ENCODE measurements at regions not wholly inside any gene's neighbourhood (a gene's known extent, or its start where the extent isn't known, plus 50 kb on each side); places are given as distances from the start of the nearest gene placed in this dataset.
"Not testable (repeated sequence)": the region's sequence is repeated elsewhere in the genome, so short reads cannot be mapped to it uniquely, and the experiment has no call there.

GRCh38 chr4:66023061-66023460 is 352.8 kb upstream of the EPHA5 start:
- no peak for DNase-seq (ENCODE audit: low spot score)

- DNase-seq (ENCODE audit: low spot score): no peak
Measured at GRCh38 chr4:66017671-66018070, 347.4 kb upstream of the EPHA5 start.

- no peak for DNase-seq (ENCODE audit: low spot score)
Measured at GRCh38 chr4:66016240-66016639, 346.0 kb upstream of the EPHA5 start.

- no peak for DNase-seq (ENCODE audit: low spot score)
Measured at GRCh38 chr4:66014146-66014765, 344.0 kb upstream of the EPHA5 start.

- no peak for DNase-seq (ENCODE audit: low spot score)
Measured at GRCh38 chr4:66000510-66001117, 330.3 kb upstream of the EPHA5 start.

- DNase-seq (ENCODE audit: low spot score): no peak
Measured at GRCh38 chr4:65999518-65999871, 329.2 kb upstream of the EPHA5 start.

GRCh38 chr4:65998807-65999517 is 328.7 kb upstream of the EPHA5 start:
- not testable (repeated sequence) for DNase-seq (ENCODE audit: low spot score)

GRCh38 chr4:65983061-65983460 is 312.8 kb upstream of the EPHA5 start:
- DNase-seq (ENCODE audit: low spot score): no peak

GRCh38 chr4:65976287-65976686 is 306.0 kb upstream of the EPHA5 start:
- DNase-seq (ENCODE audit: low spot score): no peak

- DNase-seq (ENCODE audit: low spot score): no peak
Measured at GRCh38 chr4:65973186-65973585, 302.9 kb upstream of the EPHA5 start.

- DNase-seq (ENCODE audit: low spot score): no peak
Measured at GRCh38 chr4:65971686-65972085, 301.4 kb upstream of the EPHA5 start.

GRCh38 chr4:65968831-65969558 is 298.7 kb upstream of the EPHA5 start:
- no peak for DNase-seq (ENCODE audit: low spot score)

- no peak for DNase-seq (ENCODE audit: low spot score)
Measured at GRCh38 chr4:65960751-65961150, 290.5 kb upstream of the EPHA5 start.

GRCh38 chr4:65954416-65954815 is 284.1 kb upstream of the EPHA5 start:
- no peak for DNase-seq (ENCODE audit: low spot score)

GRCh38 chr4:65951177-65951576 is 280.9 kb upstream of the EPHA5 start:
- DNase-seq (ENCODE audit: low spot score): no peak

GRCh38 chr4:65943076-65943475 is 272.8 kb upstream of the EPHA5 start:
- DNase-seq (ENCODE audit: low spot score): no peak

- no peak for DNase-seq (ENCODE audit: low spot score)
Measured at GRCh38 chr4:65924843-65925242, 254.6 kb upstream of the EPHA5 start.

GRCh38 chr4:65923616-65924015 is 253.3 kb upstream of the EPHA5 start:
- DNase-seq (ENCODE audit: low spot score): no peak

GRCh38 chr4:65921180-65921579 is 250.9 kb upstream of the EPHA5 start:
- no peak for DNase-seq (ENCODE audit: low spot score)

GRCh38 chr4:65918872-65919271 is 248.6 kb upstream of the EPHA5 start:
- no peak for DNase-seq (ENCODE audit: low spot score)

GRCh38 chr4:65918212-65918611 is 247.9 kb upstream of the EPHA5 start:
- no peak for DNase-seq (ENCODE audit: low spot score)

- no peak for DNase-seq (ENCODE audit: low spot score)
Measured at GRCh38 chr4:65917486-65917885, 247.2 kb upstream of the EPHA5 start.

- no peak for DNase-seq (ENCODE audit: low spot score)
Measured at GRCh38 chr4:65911720-65912119, 241.4 kb upstream of the EPHA5 start.

All from activated CD4-positive, alpha-beta T cell treated with anti-CD3 and anti-CD28 coated beads, Interleukin-2, Interleukin-4, amounts not matched to agents 100 ng/mL and 50 ng/mL, durations not matched to agents 16 hours and 8 hours (primary cell).